Tibial nerve (tissue), 4 donors: ENCODE measurements at regions not wholly inside any gene's neighbourhood (a gene's known extent, or its start where the extent isn't known, plus 50 kb on each side); places are given as distances from the start of the nearest gene placed in this dataset.

Experiments used
- EP300 ChIP-seq, 2 donors: sonication (generic); formaldehyde crosslinking; IDR thresholded peaks; one replicate each; pipeline ENCODE4 v1.6.1; 2017; ENCODE audit warnings: antibody characterized with exemption in 2 of 2, mild to moderate bottlenecking in 1 of 2
- POLR2A ChIP-seq, 2 donors: fragments of 450-650 bp; IDR thresholded peaks; one replicate each; pipeline ENCODE4 v1.6.1; 2017; ENCODE audit warnings: antibody characterized with exemption in 2 of 2, mild to moderate bottlenecking in 2 of 2, moderate library complexity in 2 of 2
- TF ChIP-seq, protein P1 (sequence below), 5 experiments: fragments of 200-600 bp in 3 of 5; fragments of 450-650 bp in 2 of 5; sonication (generic) in 3 of 5; IDR thresholded peaks; one replicate each; pipeline ENCODE4 v1.5.1; 2016 to 2019; ENCODE audit warnings: antibody characterized with exemption in 5 of 5, mild to moderate bottlenecking in 3 of 5, moderate library complexity in 2 of 5

- TF ChIP-seq, protein P1, sequence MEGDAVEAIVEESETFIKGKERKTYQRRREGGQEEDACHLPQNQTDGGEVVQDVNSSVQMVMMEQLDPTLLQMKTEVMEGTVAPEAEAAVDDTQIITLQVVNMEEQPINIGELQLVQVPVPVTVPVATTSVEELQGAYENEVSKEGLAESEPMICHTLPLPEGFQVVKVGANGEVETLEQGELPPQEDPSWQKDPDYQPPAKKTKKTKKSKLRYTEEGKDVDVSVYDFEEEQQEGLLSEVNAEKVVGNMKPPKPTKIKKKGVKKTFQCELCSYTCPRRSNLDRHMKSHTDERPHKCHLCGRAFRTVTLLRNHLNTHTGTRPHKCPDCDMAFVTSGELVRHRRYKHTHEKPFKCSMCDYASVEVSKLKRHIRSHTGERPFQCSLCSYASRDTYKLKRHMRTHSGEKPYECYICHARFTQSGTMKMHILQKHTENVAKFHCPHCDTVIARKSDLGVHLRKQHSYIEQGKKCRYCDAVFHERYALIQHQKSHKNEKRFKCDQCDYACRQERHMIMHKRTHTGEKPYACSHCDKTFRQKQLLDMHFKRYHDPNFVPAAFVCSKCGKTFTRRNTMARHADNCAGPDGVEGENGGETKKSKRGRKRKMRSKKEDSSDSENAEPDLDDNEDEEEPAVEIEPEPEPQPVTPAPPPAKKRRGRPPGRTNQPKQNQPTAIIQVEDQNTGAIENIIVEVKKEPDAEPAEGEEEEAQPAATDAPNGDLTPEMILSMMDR (IDR thresholded peaks at IDR 0.05), result no peak
- TF ChIP-seq POLR2A (IDR thresholded peaks at IDR 0.05), result no peak
- TF ChIP-seq EP300 (IDR thresholded peaks at IDR 0.05), result no peak
Measured at GRCh38 chr2:102888514-102888913, 126.7 kb downstream of the TMEM182 start.
